HepG2 (cell line): ENCODE measurements at regions not wholly inside any gene's neighbourhood (a gene's known extent, or its start where the extent isn't known, plus 50 kb on each side); places are given as distances from the start of the nearest gene placed in this dataset.

Experiments
- KLF15 ChIP-seq: sonication (generic); formaldehyde crosslinking; IDR thresholded peaks from 2 replicates; pipeline ENCODE4 v1.8.1; 2023; ENCODE audit warnings: borderline replicate concordance, mild to moderate bottlenecking, inconsistent platforms, missing genetic modification reagents, mixed read lengths
- PCBP1 ChIP-seq: fragments of 200-400 bp; formaldehyde crosslinking; IDR thresholded peaks from 2 replicates; pipeline ENCODE4 v1.6.1; 2017; ENCODE audit warnings: mild to moderate bottlenecking, low read depth, low read length, borderline replicate concordance
- SMC3 ChIP-seq: IDR thresholded peaks from 2 replicates; pipeline ENCODE4 v1.6.1; 2011; ENCODE audit warnings: low read length, improper control_type of control experiment
- STAG1 ChIP-seq: sonication (generic); formaldehyde crosslinking; IDR thresholded peaks from 2 replicates; pipeline ENCODE4 v1.4.0; 2020; ENCODE audit warnings: missing genetic modification reagents
- THAP9 ChIP-seq: sonication (generic); formaldehyde crosslinking; IDR thresholded peaks from 2 replicates; pipeline ENCODE4; 2020; ENCODE audit warnings: missing genetic modification reagents, mild to moderate bottlenecking, borderline replicate concordance
- ZBTB21 ChIP-seq: sonication (generic); formaldehyde crosslinking; IDR thresholded peaks from 2 replicates; pipeline ENCODE4 v1.4.0; 2020; ENCODE audit warnings: missing genetic modification reagents
- ZC3H4 ChIP-seq: sonication (generic); formaldehyde crosslinking; IDR thresholded peaks from 2 replicates; pipeline ENCODE4 v1.4.0; 2020; ENCODE audit warnings: missing genetic modification reagents, borderline replicate concordance
- ZNF510 ChIP-seq: sonication (generic); formaldehyde crosslinking; IDR thresholded peaks from 2 replicates; pipeline ENCODE4 v1.4.0; 2020; ENCODE audit warnings: low read depth, mild to moderate bottlenecking, missing genetic modification reagents
- TF ChIP-seq, protein P1 (sequence below): sonication (generic); formaldehyde crosslinking; IDR thresholded peaks from 2 replicates; pipeline ENCODE4 v1.4.0; 2020; ENCODE audit warnings: mild to moderate bottlenecking, missing genetic modification reagents
- TF ChIP-seq, protein P2 (sequence below), 2 experiments: sonication (generic) in 1 of 2; formaldehyde crosslinking in 1 of 2; IDR thresholded peaks; 2 replicates each; pipeline versions ENCODE4 v1.4.0 to v1.6.1; 2018 to 2020; ENCODE audit warnings: missing genetic modification reagents in 2 of 2, borderline replicate concordance in 1 of 2, low read depth in 1 of 2, mild to moderate bottlenecking in 1 of 2, missing biosample characterization in 1 of 2
- TF ChIP-seq, protein P3 (sequence below): sonication (generic); formaldehyde crosslinking; IDR thresholded peaks from 2 replicates; pipeline ENCODE4 v1.4.0; 2020; ENCODE audit warnings: missing genetic modification reagents, mild to moderate bottlenecking, borderline replicate concordance

- TF ChIP-seq, protein P1, sequence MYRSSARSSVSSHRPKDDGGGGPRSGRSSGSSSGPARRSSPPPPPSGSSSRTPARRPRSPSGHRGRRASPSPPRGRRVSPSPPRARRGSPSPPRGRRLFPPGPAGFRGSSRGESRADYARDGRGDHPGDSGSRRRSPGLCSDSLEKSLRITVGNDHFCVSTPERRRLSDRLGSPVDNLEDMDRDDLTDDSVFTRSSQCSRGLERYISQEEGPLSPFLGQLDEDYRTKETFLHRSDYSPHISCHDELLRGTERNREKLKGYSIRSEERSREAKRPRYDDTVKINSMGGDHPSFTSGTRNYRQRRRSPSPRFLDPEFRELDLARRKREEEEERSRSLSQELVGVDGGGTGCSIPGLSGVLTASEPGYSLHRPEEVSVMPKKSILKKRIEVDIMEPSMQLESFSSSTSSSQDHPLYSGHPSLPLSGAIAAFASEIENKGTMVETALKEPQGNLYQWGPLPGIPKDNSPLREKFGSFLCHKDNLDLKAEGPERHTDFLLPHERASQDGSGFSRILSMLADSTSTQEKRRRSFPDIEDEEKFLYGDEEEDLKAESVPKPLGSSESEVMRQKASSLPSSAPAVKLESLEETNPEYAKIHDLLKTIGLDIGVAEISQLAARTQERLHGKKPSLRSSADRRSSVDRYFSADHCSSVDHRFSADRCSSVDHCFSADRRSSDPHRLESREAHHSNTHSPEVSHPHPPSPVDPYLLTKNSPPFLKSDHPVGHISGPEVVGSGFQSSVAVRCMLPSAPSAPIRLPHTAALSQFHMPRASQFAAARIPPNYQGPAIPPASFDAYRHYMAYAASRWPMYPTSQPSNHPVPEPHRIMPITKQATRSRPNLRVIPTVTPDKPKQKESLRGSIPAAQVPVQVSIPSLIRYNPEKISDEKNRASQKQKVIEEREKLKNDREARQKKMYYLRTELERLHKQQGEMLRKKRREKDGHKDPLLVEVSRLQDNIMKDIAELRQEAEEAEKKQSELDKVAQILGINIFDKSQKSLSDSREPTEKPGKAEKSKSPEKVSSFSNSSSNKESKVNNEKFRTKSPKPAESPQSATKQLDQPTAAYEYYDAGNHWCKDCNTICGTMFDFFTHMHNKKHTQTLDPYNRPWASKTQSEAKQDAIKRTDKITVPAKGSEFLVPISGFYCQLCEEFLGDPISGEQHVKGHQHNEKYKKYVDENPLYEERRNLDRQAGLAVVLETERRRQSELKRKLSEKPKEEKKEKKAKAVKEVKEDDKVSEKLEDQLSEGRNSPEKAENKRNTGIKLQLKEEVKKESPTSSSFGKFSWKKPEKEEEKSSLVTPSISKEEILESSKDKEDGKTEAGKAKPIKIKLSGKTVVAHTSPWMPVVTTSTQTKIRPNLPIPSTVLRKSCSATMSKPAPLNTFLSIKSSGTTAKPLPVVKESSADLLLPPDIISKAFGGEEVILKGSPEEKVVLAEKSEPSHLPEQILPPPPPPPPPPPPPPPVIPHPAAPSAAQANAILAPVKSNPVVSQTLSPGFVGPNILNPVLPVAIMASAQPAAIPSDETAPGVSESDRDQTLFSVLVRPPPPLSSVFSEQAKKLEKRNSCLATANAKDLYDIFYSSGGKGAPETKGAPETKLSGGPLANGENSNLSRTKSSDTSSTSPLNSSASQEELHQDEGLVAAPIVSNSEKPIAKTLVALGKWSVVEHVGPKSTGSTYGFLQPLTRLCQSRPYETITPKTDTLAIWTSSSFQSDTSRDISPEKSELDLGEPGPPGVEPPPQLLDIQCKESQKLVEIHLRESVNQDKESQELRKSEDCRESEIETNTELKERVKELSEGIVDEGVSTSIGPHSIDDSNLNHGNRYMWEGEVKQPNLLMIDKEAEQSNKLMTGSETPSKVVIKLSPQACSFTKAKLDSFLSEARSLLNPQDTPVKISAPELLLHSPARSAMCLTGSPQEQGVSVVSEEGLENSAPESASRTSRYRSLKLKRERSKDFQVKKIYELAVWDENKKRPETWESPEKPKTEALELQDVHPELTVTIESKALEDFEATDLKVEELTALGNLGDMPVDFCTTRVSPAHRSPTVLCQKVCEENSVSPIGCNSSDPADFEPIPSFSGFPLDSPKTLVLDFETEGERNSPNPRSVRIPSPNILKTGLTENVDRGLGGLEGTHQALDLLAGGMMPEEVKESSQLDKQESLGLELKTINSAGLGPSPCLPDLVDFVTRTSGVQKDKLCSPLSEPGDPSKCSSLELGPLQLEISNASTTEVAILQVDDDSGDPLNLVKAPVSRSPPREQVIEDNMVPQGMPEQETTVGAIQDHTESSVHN, result no peak
- TF ChIP-seq, protein P2, sequence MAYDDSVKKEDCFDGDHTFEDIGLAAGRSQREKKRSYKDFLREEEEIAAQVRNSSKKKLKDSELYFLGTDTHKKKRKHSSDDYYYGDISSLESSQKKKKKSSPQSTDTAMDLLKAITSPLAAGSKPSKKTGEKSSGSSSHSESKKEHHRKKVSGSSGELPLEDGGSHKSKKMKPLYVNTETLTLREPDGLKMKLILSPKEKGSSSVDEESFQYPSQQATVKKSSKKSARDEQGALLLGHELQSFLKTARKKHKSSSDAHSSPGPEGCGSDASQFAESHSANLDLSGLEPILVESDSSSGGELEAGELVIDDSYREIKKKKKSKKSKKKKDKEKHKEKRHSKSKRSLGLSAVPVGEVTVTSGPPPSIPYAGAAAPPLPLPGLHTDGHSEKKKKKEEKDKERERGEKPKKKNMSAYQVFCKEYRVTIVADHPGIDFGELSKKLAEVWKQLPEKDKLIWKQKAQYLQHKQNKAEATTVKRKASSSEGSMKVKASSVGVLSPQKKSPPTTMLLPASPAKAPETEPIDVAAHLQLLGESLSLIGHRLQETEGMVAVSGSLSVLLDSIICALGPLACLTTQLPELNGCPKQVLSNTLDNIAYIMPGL (CRISPR knock-in tag; IDR thresholded peaks at IDR 0.05; ENCODE audit: borderline replicate concordance in 1 of 2, low read depth in 1 of 2), result no peak
- TF ChIP-seq SMC3, result peak; percentile 28; the same call in 1 of the 2 replicates
- TF ChIP-seq KLF15, result no peak
- no peak for TF ChIP-seq ZBTB21 (CRISPR knock-in tag)
- TF ChIP-seq THAP9 (CRISPR knock-in tag), result no peak
- TF ChIP-seq, protein P3, sequence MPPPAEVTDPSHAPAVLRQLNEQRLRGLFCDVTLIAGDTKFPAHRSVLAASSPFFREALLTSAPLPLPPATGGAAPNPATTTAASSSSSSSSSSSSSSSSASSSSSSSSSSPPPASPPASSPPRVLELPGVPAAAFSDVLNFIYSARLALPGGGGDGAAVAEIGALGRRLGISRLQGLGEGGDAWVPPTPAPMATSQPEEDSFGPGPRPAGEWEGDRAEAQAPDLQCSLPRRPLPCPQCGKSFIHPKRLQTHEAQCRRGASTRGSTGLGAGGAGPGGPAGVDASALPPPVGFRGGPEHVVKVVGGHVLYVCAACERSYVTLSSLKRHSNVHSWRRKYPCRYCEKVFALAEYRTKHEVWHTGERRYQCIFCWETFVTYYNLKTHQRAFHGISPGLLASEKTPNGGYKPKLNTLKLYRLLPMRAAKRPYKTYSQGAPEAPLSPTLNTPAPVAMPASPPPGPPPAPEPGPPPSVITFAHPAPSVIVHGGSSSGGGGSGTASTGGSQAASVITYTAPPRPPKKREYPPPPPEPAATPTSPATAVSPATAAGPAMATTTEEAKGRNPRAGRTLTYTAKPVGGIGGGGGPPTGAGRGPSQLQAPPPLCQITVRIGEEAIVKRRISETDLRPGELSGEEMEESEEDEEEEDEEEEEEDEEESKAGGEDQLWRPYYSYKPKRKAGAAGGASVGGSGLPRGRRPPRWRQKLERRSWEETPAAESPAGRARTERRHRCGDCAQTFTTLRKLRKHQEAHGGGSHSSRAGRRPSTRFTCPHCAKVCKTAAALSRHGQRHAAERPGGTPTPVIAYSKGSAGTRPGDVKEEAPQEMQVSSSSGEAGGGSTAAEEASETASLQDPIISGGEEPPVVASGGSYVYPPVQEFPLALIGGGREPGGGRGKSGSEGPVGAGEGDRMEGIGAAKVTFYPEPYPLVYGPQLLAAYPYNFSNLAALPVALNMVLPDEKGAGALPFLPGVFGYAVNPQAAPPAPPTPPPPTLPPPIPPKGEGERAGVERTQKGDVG (CRISPR knock-in tag), result no peak
- no peak for TF ChIP-seq PCBP1
- no peak for TF ChIP-seq ZNF510
- TF ChIP-seq STAG1 (CRISPR knock-in tag), result peak; percentile 64
- no peak for TF ChIP-seq ZC3H4 (CRISPR knock-in tag)
Measured at GRCh38 chr14:45426685-45427282, 173.8 kb upstream of the MIS18BP1 start (continued).
